Stimulated activated CD4-positive, alpha-beta T cell treated with anti-CD3 and anti-CD28 coated beads, Interleukin-2, amount 100 ng/mL, for 48 hours (primary cell): ENCODE measurements at regions not wholly inside any gene's neighbourhood (a gene's known extent, or its start where the extent isn't known, plus 50 kb on each side); places are given as distances from the start of the nearest gene placed in this dataset.

Experiments
- DNase-seq, 2 donors: peaks; one replicate each; pipeline ENCODE4 v3.0.0-alpha.2; 2020

DNA sequence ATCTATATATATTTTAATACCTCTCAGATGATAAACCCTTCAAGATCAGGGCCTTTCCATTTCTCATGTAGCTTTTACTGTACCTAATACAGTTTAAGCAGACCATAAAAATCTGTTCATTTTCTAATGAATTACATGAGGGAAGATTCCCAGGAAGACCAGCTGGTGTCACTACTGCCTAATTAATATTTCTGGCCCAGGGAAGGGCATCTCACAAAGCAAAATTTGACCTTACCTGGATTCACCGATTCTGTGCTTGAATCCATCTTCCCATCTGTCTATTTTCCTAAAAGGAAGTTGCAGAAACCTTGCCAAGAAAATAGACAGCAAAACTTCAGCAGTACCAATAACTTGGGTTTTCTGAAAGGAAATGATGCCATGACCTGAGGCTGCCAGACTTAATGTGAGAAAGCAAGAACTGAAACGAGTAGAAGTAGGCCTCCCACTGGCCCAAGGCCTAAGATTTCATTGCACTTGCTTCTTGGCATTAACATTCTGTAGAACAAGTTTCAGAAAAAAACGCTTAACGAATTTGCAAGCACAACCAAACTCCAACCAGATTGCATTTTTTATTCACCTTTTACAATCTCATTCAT is 83.0 kb upstream of the GLIS3 start:
- DNase-seq: no peak

DNA sequence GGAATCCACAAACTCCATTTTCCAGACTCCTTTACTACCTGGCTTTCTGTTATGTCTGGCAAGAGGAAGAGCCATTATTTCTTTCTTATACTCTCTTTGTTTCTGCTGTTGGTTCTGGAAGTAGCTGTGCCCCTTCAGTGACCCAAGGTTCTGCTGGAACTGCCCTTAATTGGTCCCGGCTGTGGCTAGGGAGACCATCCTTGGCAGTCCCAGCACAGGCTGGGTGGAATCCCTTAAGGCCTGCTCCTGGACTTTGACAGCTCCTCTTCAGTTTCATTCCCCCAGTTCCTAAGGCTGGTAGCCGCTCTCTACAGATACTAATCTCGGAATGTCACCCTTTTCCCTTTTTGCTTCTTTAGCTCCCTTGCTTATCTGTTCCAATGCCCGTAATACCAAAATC is 81.9 kb upstream of the GLIS3 start:
- no peak for DNase-seq

DNA sequence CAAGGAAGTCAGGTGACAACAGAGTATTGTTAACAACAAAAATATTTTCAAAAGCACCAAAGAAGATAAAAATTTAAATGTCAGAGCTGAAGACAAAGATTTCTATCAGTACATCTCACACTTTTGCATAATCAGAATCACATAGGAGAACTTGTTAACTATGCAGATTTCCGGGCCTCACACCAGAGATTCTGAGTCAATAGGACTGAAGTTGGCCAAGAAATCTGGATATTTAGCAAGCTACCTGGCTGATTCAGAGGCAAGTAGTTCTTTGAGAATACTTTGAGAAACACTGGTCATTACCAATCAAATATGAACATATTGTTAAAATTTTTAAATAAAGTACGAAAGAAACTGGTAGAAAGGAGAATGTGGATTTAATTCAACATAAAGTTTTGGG is 80.5 kb upstream of the GLIS3 start:
- no peak for DNase-seq

DNA sequence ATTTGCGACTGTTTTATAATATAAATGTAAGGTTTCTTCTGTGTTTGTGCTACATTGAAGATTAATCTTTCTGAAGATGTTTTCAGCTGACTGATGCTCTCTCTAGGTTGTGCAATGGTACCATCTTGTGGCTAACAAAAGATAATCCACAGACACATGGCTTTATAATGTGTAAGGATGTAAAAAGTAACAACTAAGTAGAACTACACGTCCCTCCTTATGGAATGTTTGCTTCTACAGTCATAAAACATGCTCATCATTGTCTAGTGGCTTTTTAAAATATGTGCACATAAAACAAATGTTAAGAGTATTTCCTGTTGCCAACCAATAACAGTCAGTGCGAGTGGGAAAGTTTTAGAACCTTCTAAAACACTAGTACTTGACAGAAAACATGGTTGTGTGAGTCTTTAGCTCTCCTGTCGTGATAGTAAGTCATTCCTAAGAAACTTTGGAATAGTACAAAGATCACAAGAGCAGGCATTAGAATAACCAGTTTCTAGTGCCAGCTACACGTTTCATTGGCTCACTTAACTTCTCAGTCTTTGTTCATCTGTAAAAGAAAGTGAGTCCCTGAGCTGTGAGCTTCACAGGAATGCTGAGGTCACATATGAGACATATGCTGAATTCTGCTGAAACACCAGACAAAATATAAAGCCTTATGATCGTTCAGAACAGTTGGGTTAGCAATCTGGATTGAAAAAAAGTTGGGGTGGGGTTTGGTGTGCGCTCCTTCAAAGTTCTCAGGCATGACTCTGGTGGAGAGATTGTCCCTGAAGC is 75.7 kb upstream of the GLIS3 start:
- DNase-seq: no peak

DNA sequence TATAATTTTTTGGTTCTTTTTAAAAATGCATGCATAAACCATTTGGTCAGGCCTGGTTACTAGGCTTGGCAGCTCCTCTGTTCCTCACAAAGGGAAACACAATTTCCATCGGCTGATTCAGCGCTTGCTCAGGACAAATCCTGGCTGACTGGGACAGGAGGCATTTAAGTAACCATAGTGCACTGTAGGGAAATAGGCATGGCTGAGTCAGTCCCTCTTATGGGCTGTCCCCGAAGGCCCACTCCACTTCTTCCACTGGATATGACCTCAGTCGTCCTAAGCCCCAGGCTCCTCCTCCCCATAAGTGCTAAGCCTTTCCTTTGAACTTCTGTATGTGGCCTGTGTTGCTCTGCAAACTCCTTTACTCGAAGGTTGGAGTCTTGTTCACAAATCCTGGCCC is 71.2 kb upstream of the GLIS3 start:
- no peak for DNase-seq

DNA sequence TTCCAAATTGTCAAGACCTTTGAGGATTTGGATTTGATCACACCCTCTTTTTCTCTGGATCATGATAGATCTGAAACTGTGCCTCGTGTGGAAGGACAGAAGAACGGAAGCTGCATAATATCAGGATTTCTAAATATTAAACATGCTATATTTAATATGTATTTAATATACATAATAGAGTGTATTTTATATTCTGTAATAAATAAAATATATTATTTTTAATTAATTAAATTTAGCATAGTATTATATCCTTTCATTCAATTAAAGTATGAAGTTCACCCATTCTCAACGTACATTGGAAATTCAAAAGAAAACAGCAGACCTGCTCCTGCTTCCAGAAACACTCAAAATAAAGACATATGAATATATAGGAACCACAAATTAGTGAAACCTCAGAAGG is 70.6 kb upstream of the GLIS3 start:
- no peak for DNase-seq

DNA sequence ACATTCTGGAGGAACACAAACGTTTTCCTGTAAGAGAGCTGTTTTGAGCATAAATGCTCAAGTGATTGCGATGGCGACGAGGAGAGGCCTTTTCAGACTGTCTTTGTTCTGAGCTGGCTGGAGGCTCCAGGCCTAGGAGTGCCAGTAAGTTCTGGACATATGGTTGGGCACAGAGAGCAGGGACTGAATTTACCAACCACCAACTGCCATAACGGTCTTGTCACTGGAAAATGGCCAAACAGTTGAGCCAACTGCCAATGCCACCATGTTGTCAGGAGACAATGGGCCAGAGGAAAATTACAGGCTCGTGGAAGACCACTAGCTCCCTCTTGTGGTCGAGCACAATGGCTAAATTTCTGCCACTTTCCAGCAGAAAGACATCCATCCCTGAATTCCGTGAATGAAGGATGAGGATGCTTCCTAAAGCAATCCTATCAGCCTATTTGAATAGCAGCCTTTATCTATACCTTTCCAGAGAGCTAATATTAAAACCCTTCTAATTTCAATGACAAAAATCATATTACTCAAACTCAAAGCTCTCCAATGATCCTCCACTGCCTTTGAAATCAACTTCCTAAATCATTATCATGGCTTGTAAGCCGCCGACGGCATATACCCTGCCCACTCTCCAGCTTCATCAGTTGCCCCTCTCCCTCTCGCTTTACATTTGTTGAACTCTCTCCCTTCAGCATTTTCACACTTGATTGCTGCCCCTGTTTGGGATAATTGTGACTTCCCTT is 66.9 kb upstream of the GLIS3 start:
- DNase-seq: peak; percentile 22 to 34

DNA sequence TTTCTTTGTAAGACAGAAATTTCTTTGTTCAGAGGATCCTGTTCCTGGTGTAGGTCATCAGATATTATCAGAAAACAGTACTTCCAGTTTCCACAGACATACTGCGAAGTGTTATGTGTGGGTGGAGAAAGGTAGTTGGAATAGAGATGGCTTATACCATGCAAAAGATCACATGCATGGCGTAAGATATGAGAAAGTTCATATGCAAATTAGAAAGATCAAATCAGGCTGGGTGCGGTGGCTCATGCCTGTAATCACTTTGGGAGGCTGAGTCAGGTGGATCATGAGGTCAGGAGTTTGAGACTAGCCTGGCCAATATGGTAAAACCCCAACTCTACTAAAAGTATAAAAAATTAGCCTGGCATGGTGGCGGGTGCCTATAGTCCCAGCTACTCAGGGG is 65.2 kb upstream of the GLIS3 start:
- peak; percentile 13 for DNase-seq

DNA sequence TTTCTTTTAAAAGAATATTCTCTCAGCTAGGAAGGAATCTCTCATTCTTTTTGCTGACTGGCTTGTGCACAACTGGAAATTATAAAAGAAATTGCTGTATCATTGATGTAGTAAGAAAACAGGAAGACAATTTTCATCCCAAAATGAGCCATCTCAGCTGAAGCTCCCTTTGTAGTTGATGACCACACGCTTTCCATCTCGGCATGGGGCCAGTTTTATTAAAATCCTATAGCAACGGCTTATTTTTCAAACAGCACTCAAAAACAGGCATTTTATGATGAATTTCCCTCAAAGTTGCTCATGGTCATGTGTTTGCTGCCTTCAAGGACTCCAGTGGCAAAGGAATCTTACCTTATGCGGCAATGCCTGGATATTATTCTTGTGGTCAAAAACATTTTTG is 62.4 kb upstream of the GLIS3 start:
- DNase-seq: no peak

DNA sequence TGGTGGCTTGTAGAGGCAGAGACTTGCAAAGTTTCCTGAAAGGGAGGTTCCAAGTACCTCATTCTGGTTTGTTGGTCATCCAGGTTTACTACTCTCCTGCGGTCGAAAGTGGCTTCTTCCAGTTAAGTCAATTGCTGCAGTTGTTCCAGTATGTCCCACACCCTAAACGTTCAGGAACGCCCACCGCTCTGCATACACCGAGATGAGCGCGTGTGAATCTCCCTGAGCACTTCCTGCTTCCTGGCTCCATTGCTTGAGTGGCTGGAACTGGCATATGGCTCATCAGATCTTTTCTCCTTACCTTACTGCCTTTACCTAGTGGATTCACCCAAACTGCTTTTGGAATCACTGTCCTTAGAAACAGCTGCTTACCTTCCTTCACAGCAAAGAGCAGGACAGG is 59.1 kb upstream of the GLIS3 start:
- no peak for DNase-seq

DNA sequence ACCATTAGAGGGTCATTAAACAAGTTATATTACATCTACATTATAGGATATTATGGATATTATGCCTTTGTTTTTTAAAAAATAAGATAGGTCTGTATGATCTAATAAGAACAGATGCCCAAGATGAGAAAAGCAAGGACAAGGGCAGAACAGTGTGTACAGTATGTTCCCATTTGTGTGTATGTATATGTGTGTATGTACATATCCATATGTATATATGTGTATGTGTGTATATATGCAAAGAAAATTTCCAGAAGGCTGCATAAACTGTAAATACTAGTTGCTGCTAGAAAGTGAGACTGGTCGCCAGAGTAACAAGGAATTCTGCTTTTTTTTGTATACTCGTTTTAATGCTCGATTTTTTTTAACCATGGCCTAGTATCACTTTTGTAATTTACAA is 58.1 kb upstream of the GLIS3 start:
- DNase-seq: no peak

DNA sequence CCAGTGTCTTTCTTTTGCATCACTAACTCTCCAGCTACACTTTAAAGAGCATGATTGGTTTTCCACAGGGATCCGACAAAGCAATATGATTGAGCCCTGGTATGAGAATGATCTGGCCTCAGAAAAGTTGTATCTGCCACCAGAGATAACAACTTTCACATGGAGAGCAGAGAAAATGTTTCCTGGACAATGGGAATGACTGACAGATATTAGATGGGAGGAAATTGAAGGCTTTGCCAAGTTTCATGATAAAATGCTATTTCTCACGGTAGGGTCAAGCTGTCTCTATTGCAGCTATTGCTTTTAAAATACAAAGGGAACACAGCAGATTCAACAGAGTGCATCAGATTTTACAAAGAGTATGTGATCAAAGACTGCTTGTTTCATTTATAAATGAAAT is 56.4 kb upstream of the GLIS3 start:
- no peak for DNase-seq

DNA sequence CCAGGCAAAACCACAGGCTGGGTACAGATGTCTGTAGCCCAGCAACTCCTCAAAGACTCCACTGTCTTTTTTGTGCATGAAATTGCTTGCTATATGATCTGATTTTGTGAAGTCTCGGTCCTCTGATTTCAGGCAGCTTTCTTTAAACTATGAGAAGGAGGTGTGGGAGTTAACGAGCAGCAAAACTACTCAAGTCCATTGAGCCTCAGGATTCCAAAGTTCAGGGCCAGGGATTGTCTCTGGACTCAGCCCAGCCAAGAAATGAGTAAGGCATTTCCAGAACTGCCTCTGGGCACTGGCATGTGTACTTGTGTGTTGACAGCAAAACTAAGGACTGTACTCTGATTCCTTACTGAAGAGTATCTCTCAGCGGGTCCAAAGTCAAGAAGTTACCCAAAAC is 53.4 kb upstream of the GLIS3 start:
- DNase-seq: no peak

DNA sequence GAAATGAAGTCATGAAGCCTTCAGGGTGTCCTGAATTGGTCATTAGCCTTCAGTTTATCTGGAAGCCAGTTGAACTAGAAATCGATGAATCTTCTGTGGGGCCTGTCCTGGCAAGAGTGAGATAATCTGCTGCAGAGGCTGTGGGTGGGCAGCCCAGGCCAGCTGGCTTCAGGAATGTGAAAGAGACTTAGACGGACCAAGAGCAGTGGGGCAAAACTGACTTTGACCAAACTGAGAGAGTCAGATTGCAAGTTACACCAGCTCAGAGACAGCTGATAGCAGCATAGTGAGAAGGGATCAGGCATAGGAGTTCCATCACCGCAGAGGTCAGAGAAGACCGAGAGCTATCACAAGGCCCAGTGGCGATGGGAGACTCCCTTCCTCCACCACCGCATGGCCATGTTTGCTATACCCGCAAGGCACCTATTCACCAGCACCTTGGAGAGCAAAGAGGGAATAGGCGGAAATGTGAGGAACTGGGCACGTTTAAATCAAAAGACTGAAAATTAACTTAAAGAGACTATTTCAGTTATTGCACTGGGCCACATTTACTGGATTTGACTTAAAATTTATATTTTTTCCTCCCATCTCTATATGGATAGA is 50.0 kb upstream of the GLIS3 start:
- DNase-seq: no peak
